NT2/D1 (cell line): ENCODE measurements at regions not wholly inside any gene's neighbourhood (a gene's known extent, or its start where the extent isn't known, plus 50 kb on each side); places are given as distances from the start of the nearest gene placed in this dataset.

ENCODE experiments used
- SUZ12 ChIP-seq: IDR thresholded peaks from 2 replicates; pipeline ENCODE4 v1.6.1; 2011; ENCODE audit not compliant: insufficient read length, insufficient read depth; ENCODE audit errors: extremely low read depth
- YY1 ChIP-seq: IDR thresholded peaks from 2 replicates; pipeline ENCODE4 v1.6.1; 2011; ENCODE audit not compliant: insufficient read length, insufficient read depth
- ZNF274 ChIP-seq: IDR thresholded peaks from 2 replicates; pipeline ENCODE4 v1.6.1; 2011; ENCODE audit warnings: mild to moderate bottlenecking, low read depth, low read length

GRCh38 chr12:71283883-71284282 lies 126.1 kb upstream of the TSPAN8 start:
- TF ChIP-seq ZNF274 (no peak), SUZ12 (no peak), YY1 (no peak)
